ENCODE measurements at regions not wholly inside any gene's neighbourhood (a gene's known extent, or its start where the extent isn't known, plus 50 kb on each side); places are given as distances from the start of the nearest gene placed in this dataset.

- TF ChIP-seq CTCF (IDR thresholded peaks at IDR 0.05) (peak in 3 of 7 experiments; percentile 11 to 44 (median 14)), POLR2AphosphoS5 (IDR thresholded peaks at IDR 0.05) (no peak), POLR2A (IDR thresholded peaks at IDR 0.05) (no peak)
Measured at GRCh38 chr12:46933947-46934346, 108.2 kb upstream of the SLC38A4 start.

Data from stomach (tissue), 4 donors.